ENCODE measurements at regions not wholly inside any gene's neighbourhood (a gene's known extent, or its start where the extent isn't known, plus 50 kb on each side); places are given as distances from the start of the nearest gene placed in this dataset.

GRCh38 chr15:93268066-93268465, 179.1 kb upstream of the RGMA start:
- TF ChIP-seq POLR2A (IDR thresholded peaks at IDR 0.05; ENCODE audit: low read length) (no peak), GATA1 (IDR thresholded peaks at IDR 0.05; ENCODE audit: low read depth, low read length) (no peak)

Data from erythroblast (primary cell).